B cell (primary cell): ENCODE measurements at regions not wholly inside any gene's neighbourhood (a gene's known extent, or its start where the extent isn't known, plus 50 kb on each side); places are given as distances from the start of the nearest gene placed in this dataset.

ENCODE experiments used
- CTCF ChIP-seq: fragments of 200-600 bp; IDR thresholded peaks from one replicate; pipeline ENCODE4 v1.8.0; 2022; ENCODE audit warnings: antibody characterized with exemption, mild to moderate bottlenecking
- EZH2 ChIP-seq: IDR thresholded peaks from 2 replicates; pipeline ENCODE4 v1.6.1; 2012; ENCODE audit warnings: borderline replicate concordance, low read depth, mild to moderate bottlenecking, moderate library complexity, low read length; ENCODE audit not compliant: insufficient read depth, poor library complexity, severe bottlenecking

DNA sequence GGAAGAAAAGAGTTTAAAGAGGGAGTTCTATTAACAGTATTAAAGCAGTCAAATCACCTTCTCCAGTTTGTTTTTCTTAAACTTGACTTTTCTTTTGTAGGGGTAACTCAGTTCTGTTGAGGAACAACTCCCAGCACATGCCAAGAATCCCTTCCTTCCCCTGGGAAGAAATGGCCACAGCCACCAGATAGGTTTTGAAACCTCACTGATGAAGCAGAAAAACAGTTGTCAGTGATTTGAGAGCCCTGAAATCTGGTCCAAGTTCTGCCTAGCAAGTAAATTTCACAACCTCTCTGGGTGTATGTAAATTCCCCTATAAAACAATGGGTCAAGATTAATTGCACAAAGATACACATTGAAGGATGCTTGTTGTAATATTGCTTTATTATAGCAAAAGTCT is 167.1 kb downstream of the DHX15 start:
- TF ChIP-seq EZH2 (no peak), CTCF (no peak)
